ENCODE measurements at regions not wholly inside any gene's neighbourhood (a gene's known extent, or its start where the extent isn't known, plus 50 kb on each side); places are given as distances from the start of the nearest gene placed in this dataset.

- Histone ChIP-seq H4K20me1 (ENCODE audit: control insufficient read depth, insufficient read depth) (no peaks in the 10 kb centered on the region), H3K36me3 (ENCODE audit: control insufficient read depth in 2 of 2, insufficient read depth in 2 of 2, low read length in 1 of 2) (no peaks in the 10 kb centered on the region), H3K9me3 (replicated peaks; ENCODE audit: control insufficient read depth, insufficient read depth, low read length) (no peaks in the 10 kb centered on the region), H2AFZ (ENCODE audit: control insufficient read depth, low read depth, low read length) (no peak overlapping the region), H3K4me1 (ENCODE audit: control insufficient read depth, insufficient read depth, low read length) (no peaks in the 10 kb centered on the region), H3K79me2 (ENCODE audit: control insufficient read depth, insufficient read depth, low read length) (no peaks in the 10 kb centered on the region), H3K27me3 (replicated peaks in 1 of 2; ENCODE audit: control insufficient read depth in 2 of 2, insufficient read depth in 2 of 2, low read length in 1 of 2) (no peaks in the 10 kb centered on the region), H3K4me2 (ENCODE audit: control insufficient read depth, insufficient read depth) (no peak overlapping the region), H3K27ac (ENCODE audit: control insufficient read depth, insufficient read depth) (no peak overlapping the region), H3K4me3 (no peak overlapping the region), H3K9ac (ENCODE audit: control insufficient read depth, insufficient read depth, low read length) (no peak overlapping the region)
- ChIA-PET RAD21 (ENCODE audit: unreplicated experiment) (no interaction called here), POLR2A (no interaction called here), CTCF (no interaction called here), SMC1A (ENCODE audit: uncharacterized antibody, unreplicated experiment) (no interaction called here)
- in situ Hi-C loops (cut with MboI), result no loop called here
- no peak for DNase-seq (ENCODE audit: low read depth, low spot score)
- TF ChIP-seq JUNB (IDR thresholded peaks at IDR 0.05) (no peak), ZNF687 (IDR thresholded peaks at IDR 0.05) (no peak), ATF7 (IDR thresholded peaks at IDR 0.05; ENCODE audit: low read depth) (no peak), E2F4 (IDR thresholded peaks at IDR 0.05; ENCODE audit: low read depth, low read length) (no peak), SUZ12 (IDR thresholded peaks at IDR 0.05; ENCODE audit: unreplicated experiment) (no peak), NFYA (IDR thresholded peaks at IDR 0.05; ENCODE audit: borderline replicate concordance, low read depth, low read length) (no peak), GABPA (IDR thresholded peaks at IDR 0.05; ENCODE audit: low read depth) (no peak), MYB (IDR thresholded peaks at IDR 0.05; ENCODE audit: borderline replicate concordance, low read depth, low read length) (no peak), E4F1 (IDR thresholded peaks at IDR 0.05; ENCODE audit: borderline replicate concordance, partially characterized antibody) (no peak), HDAC6 (IDR thresholded peaks at IDR 0.05; ENCODE audit: unreplicated experiment) (no peak)
- ATAC-seq, result no peak
- intact Hi-C loops (cut with micrococcal nuclease; ENCODE audit: unreplicated experiment), result no loop called here
- no peak for FAIRE-seq
- no TSS peak for BruUV-seq (replicated peaks)
Measured at GRCh38 chr16:62149631-62150030, 113.4 kb upstream of the CDH8 start.
